H1 (cell line): ENCODE measurements at regions not wholly inside any gene's neighbourhood (a gene's known extent, or its start where the extent isn't known, plus 50 kb on each side); places are given as distances from the start of the nearest gene placed in this dataset.
A peak's percentile ranks its signal among the peaks of the same experiment; 100 is the strongest.

Source experiments
- ASH2L ChIP-seq: fragments of 200-600, 300-600 bp; sonication (generic); IDR thresholded peaks from one replicate; pipeline ENCODE4 v1.7.1; 2017; ENCODE audit warnings: low read length
- BACH1 ChIP-seq: IDR thresholded peaks from 2 replicates; pipeline ENCODE4 v1.6.1; 2012; ENCODE audit warnings: low read length, improper control_type of control experiment
- BRCA1 ChIP-seq: IDR thresholded peaks from 2 replicates; pipeline ENCODE4 v1.6.1; 2012; ENCODE audit warnings: low read depth, low read length, improper control_type of control experiment
- CHD2 ChIP-seq: IDR thresholded peaks from 2 replicates; pipeline ENCODE4 v1.6.1; 2012; ENCODE audit warnings: low read length, improper control_type of control experiment
- CTCF ChIP-seq, 3 experiments: IDR thresholded peaks; 1 replicate in 2 of 3; 2 replicates in 1 of 3; pipeline versions ENCODE4 v1.5.1 to v1.6.1; 2011; ENCODE audit warnings: low read length in 3 of 3, mild to moderate bottlenecking in 3 of 3, inconsistent platforms in 2 of 3, low read depth in 1 of 3, moderate library complexity in 1 of 3; ENCODE audit not compliant: insufficient read depth in 1 of 3; ENCODE audit errors: control extremely low read depth in 1 of 3
- EGR1 ChIP-seq: IDR thresholded peaks from 2 replicates; pipeline ENCODE4 v1.6.1; 2011; ENCODE audit warnings: low read depth, low read length, borderline replicate concordance
- EP300 ChIP-seq, 2 experiments: IDR thresholded peaks; 1 replicate in 1 of 2; 2 replicates in 1 of 2; pipeline ENCODE4 v1.6.1; 2011 to 2012; ENCODE audit warnings: low read depth in 2 of 2, low read length in 2 of 2, mild to moderate bottlenecking in 2 of 2, borderline replicate concordance in 1 of 2, inconsistent platforms in 1 of 2, moderate library complexity in 1 of 2
- KDM4A ChIP-seq: IDR thresholded peaks from one replicate; pipeline ENCODE4 v1.7.1; 2012; ENCODE audit warnings: low read depth, mild to moderate bottlenecking, moderate library complexity, low read length, inconsistent platforms; ENCODE audit not compliant: severe bottlenecking
- MAFK ChIP-seq: IDR thresholded peaks from 2 replicates; pipeline ENCODE4 v1.6.1; 2012; ENCODE audit warnings: low read depth, mild to moderate bottlenecking, improper control_type of control experiment, low read length
- NANOG ChIP-seq: IDR thresholded peaks from 2 replicates; pipeline ENCODE4 v1.6.1; 2011; ENCODE audit warnings: low read length, low read depth, mild to moderate bottlenecking, inconsistent platforms; ENCODE audit not compliant: insufficient read depth, poor library complexity, severe bottlenecking
- RNF2 ChIP-seq: fragments of 200-900, 300-1000 bp; sonication (generic); IDR thresholded peaks from 2 replicates; pipeline ENCODE4 v1.7.1; 2016; ENCODE audit warnings: borderline replicate concordance, low read depth, mild to moderate bottlenecking, antibody characterized with exemption, low read length; ENCODE audit not compliant: poor library complexity, severe bottlenecking; ENCODE audit errors: missing control alignments
- SIX5 ChIP-seq: IDR thresholded peaks from 2 replicates; pipeline ENCODE4 v1.6.1; 2011; ENCODE audit warnings: mild to moderate bottlenecking, low read depth, low read length
- SUZ12 ChIP-seq: fragments of 200-600 bp; sonication (generic); IDR thresholded peaks from 2 replicates; pipeline ENCODE4 v1.6.1; 2012; ENCODE audit warnings: mild to moderate bottlenecking, inconsistent platforms, low read length, moderate library complexity, mixed read lengths
- TCF12 ChIP-seq: IDR thresholded peaks from 2 replicates; pipeline ENCODE4 v1.6.1; 2011; ENCODE audit warnings: low read depth, mild to moderate bottlenecking, low read length
- YY1 ChIP-seq: IDR thresholded peaks from 2 replicates; pipeline ENCODE4 v1.6.1; 2011; ENCODE audit warnings: low read depth, mild to moderate bottlenecking, low read length

- TF ChIP-seq ASH2L (no peak), YY1 (no peak), CHD2 (no peak), MAFK (peak; percentile 31; the same call in 1 of the 2 replicates), SIX5 (no peak), SUZ12 (no peak), BACH1 (peak; percentile 60; the same call in 1 of the 2 replicates), EP300 (IDR thresholded peaks at IDR 0.05; ENCODE audit: borderline replicate concordance in 1 of 2, low read depth in 2 of 2, low read length in 2 of 2) (no peak), KDM4A (no peak), RNF2 (no peak), BRCA1 (no peak), CTCF (IDR thresholded peaks at IDR 0.05; ENCODE audit: control extremely low read depth in 1 of 3, insufficient read depth in 1 of 3, low read depth in 1 of 3, low read length in 3 of 3) (peak in 2 of 3 experiments; percentile 15 to 59; a peak in 2 of 4 replicates), NANOG (no peak), EGR1 (no peak), TCF12 (no peak)
These were observed 502.5 kb upstream of the SEMA6A start (continued) for GRCh38 chr5:117077142-117077541.
